IPS-18c (cell line): ENCODE measurements at regions not wholly inside any gene's neighbourhood (a gene's known extent, or its start where the extent isn't known, plus 50 kb on each side); places are given as distances from the start of the nearest gene placed in this dataset.

Source experiments
- H3K4me3 ChIP-seq: 2 replicates; pipeline ENCODE4 v1.7.0; 2013; ENCODE audit warnings: low read depth, mild to moderate bottlenecking, low read length, moderate library complexity; ENCODE audit not compliant: insufficient read depth
- H3K9me3 ChIP-seq: one replicate; pipeline ENCODE4 v1.6.1; 2013; ENCODE audit warnings: mild to moderate bottlenecking, low read length, moderate library complexity; ENCODE audit not compliant: control insufficient read depth, insufficient read depth

DNA sequence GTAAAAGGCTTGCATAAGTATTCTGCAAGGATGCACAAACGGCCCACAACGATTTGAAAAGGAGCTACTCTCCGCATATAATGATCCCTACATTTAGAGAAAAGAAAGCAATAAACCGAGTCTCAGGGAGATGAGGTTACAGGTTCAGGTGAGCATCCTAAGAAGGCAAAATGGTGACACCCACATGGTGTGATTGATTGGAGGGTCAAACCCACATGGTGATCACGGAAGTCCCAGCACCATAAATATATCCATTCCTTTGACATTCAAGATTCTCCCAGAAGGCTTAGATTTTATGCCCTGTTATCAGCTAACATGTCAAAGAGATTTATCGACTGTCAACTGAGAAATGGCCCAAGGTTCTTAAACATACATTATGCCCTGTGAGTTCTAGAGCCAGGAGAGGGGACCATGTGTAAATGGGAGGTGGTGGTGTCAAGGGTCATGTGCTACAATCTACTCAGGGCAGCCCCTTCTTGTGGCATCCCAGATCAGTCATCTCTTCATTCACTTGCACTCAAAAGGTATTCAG, 282.2 kb downstream of the EMP1 start:
- Histone ChIP-seq H3K4me3 (no peak overlapping the region), H3K9me3 (no peaks in the 10 kb centered on the region)

DNA sequence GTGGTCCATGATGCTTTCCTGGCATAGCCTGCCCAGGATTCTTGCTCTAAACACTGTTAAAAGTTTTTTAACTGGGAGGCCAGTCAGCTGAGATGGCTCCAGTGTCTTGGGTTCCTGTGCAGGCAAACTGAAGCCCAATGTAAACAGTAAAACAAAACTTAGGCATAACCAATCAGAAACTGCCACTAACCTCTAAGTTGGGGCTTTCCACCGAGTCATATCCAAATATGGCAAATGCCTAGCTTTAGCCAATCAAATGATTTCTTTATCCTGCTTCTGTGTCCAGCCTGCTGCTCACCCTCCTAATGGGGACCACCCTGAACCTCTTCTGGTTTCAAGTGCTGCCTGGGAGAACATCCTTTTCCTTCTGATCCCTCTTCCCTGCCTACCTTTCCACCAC, 277.9 kb downstream of the EMP1 start:
- no peaks in the 10 kb centered on the region for H3K9me3 ChIP-seq
- no peak overlapping the region for H3K4me3 ChIP-seq

- no peaks in the 10 kb centered on the region for H3K9me3 ChIP-seq
- no peak overlapping the region for H3K4me3 ChIP-seq
Observed at GRCh38 chr12:13472690-13473089, 276.2 kb downstream of the EMP1 start.

DNA sequence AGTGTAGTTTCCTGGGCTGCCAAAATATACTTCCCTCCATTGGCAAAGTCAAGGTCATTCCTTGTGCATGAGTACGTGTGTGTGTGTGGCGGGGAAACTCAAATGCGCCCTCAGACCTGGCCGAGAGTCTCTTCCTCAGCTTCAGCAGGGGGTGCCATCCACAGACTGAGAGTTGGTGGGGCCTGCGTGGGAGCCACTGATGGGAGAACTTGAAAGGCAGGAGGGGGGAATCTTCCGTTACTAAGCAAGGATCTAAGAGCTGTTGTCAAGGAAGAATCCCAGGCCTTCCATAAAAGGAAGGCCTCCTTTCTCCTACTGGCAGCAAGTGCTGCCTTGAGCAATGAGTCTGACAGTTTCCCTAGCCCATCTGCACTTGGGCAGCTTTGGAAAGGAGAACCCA, 274.9 kb downstream of the EMP1 start:
- H3K9me3 ChIP-seq = no peaks in the 10 kb centered on the region
- H3K4me3 ChIP-seq = no peak overlapping the region

GRCh38 chr12:13465635-13466034, 269.1 kb downstream of the EMP1 start:
- H3K4me3 ChIP-seq = no peak overlapping the region
- no peaks in the 10 kb centered on the region for H3K9me3 ChIP-seq

GRCh38 chr12:13463189-13463588, 266.7 kb downstream of the EMP1 start:
- no peak overlapping the region for H3K4me3 ChIP-seq
- H3K9me3 ChIP-seq = no peaks in the 10 kb centered on the region

DNA sequence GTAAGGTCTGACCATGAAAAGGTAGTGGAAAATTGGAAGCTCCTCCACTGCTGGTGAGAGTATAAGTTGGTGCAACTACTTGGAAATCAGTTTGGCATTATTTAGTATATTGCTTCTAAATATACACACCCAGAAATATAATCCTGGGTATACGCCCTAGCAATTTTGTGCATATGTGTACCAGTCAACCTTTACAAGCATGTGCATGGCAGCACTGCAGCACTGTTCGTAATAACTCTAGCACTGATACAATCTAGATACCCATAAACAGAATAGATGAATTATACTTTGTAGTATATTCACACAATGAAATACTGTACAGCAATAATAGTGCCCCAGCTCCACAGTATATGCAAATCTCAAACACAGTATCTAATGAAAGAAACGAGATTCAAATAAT, 265.9 kb downstream of the EMP1 start:
- no peaks in the 10 kb centered on the region for H3K9me3 ChIP-seq
- H3K4me3 ChIP-seq = no peak overlapping the region

- no peak overlapping the region for H3K4me3 ChIP-seq
Observed at GRCh38 chr12:13455778-13456144, 259.2 kb downstream of the EMP1 start.

GRCh38 chr12:13454991-13455777, 258.7 kb downstream of the EMP1 start:
- no peak overlapping the region for H3K4me3 ChIP-seq
- H3K9me3 ChIP-seq = no peaks in the 10 kb centered on the region

More at GRCh38 chr12:13455778-13456144, 259.2 kb downstream of the EMP1 start:
- H3K9me3 ChIP-seq = no peaks in the 10 kb centered on the region

DNA sequence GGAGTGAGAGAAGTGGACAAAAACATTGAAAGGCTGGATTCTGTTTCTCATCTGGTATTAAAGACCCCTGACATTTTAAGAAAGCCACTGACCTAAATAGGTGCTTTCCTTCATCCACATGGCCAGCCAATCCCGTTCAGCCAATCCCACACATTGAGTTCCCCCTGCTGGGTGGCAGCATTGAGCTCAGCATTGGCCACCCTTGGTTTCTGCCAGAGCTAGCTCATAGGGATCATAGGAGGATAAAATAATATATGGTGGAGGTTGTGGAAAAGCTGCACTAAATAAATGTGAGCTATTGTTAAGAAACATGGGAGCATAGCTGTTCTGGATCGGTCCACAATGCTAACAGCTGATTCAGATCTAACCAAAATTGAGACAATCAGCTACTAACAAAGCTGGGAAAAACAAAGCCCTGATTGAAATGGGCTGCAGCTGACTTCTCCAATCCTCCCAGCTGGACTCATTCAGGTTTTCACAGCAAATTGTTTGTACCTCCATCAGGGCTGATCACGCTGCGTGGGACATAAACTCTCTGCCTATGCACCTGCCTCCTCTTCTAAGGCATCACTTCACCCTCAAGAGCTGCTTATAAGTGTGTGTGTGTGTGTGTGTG, 256.5 kb downstream of the EMP1 start:
- H3K9me3 ChIP-seq = no peaks in the 10 kb centered on the region

DNA sequence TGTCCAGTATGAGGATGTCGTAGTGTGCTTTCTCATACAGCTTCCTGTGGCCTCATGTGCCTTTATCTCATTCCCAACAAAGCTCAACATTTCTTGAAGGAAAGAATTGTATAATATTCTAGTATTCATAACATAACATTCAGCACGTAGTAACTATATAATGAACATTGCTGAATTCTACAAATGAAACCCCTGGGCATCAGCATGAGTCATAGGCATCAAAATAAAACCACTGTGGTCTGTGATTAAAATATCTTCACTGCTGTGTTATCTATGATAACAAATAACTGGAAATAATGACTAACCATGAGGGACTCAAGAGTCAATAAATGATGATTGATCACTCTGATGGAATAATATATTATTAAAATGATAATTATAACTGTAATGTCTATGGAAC, 255.2 kb downstream of the EMP1 start:
- Histone ChIP-seq H3K9me3 (no peaks in the 10 kb centered on the region), H3K4me3 (no peak overlapping the region)

More for the DNA sequence above, 256.5 kb downstream of the EMP1 start:
- H3K4me3 ChIP-seq = no peak overlapping the region

GRCh38 chr12:13450231-13451080, 253.9 kb downstream of the EMP1 start:
- Histone ChIP-seq H3K9me3 (no peaks in the 10 kb centered on the region), H3K4me3 (no peak overlapping the region)

- no peak overlapping the region for H3K4me3 ChIP-seq
- H3K9me3 ChIP-seq = no peaks in the 10 kb centered on the region
Observed at GRCh38 chr12:13444076-13444475, 247.6 kb downstream of the EMP1 start.

DNA sequence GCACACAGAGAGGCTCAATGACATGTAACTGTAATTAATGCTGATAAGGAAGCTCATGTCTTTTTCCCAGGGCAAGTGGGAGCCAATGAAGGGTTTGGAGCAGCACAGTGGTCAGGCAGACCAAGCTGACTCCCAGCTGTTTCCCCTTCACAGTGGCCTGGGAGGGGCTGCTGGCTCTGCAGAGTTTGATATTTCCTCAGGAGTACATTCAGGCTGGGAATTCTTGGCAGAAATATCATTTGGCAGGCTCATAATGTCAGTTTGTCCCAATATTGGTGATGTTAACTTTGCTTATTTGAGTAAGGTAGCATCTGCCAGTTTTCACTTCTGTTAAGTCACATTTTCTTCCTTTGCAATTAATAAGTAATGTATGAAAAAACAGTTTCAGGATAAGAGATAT, 247.0 kb downstream of the EMP1 start:
- H3K9me3 ChIP-seq = no peaks in the 10 kb centered on the region
- no peak overlapping the region for H3K4me3 ChIP-seq

DNA sequence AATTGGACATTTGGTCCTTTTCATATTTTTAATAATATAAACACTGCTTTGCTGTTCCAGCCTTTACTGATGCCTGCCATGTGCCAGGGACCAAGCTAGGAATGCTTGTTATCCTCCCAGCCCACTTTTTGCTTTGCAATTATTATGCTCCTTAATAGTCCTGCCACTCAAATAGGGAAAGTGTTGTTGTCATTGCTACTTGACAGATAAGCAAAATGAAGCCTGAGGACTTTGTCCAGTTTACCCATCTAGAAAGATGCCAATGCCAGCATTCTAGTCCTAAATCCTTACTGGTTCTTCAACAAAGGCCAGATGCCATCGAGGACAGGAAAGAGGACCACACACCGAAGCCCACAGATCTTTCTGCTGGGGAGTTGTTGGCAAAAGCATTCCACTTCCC, 246.5 kb downstream of the EMP1 start:
- no peaks in the 10 kb centered on the region for H3K9me3 ChIP-seq
- H3K4me3 ChIP-seq = no peak overlapping the region

GRCh38 chr12:13442457-13442856, 245.9 kb downstream of the EMP1 start:
- Histone ChIP-seq H3K9me3 (no peaks in the 10 kb centered on the region), H3K4me3 (no peak overlapping the region)

DNA sequence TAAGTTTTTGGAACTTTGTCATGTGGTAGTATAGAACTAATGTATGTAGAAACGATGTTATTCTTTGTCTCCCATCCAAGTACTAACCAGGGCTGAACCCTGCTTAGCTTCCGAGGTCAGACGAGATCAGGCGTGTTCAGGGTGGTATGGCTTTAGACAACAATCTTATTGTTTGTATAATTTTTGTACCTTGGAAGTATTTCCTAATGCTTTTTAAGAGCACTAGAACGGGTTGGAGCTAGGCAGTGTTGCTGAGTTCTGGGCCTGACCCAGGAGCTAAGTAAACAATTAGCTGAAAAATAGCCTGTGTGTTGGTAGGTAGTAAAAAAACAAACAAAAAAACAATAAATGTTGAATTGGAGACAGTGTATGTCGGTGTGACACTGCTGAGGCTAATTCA, 244.3 kb downstream of the EMP1 start:
- H3K9me3 ChIP-seq = no peaks in the 10 kb centered on the region
- H3K4me3 ChIP-seq = no peak overlapping the region

GRCh38 chr12:13437541-13437940, 241.0 kb downstream of the EMP1 start:
- H3K9me3 ChIP-seq = no peaks in the 10 kb centered on the region

More at GRCh38 chr12:13437541-13437940, 241.0 kb downstream of the EMP1 start:
- no peak overlapping the region for H3K4me3 ChIP-seq
